NCI-H146 treated with DMSO at 0.1 percent for 48 hours (cell line): ENCODE measurements at regions not wholly inside any gene's neighbourhood (a gene's known extent, or its start where the extent isn't known, plus 50 kb on each side); places are given as distances from the start of the nearest gene placed in this dataset.

Experiments used
- DNase-seq: peaks from one replicate; lab custom pipeline; 2025; ENCODE audit not compliant: unreplicated experiment; lab: John Stamatoyannopoulos, UW

DNA sequence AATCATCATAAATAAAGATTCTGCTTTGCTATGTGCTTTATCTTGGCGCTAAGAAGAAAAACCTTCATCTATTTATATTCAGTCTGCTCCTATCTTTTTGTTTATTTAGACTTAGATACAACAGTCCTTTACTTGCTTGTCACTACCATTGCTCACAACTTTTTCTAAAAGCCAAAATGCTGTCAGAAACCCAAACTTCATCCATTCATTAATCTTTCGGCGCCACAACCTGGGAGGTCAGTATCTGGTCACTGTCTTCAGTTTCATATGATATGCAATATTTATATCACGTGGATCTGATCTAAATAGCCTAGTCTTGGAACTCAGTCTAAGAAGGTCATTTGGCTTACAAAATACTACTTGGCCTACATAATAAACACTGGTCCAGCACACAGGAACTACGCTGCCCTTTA lies 159.3 kb upstream of the TARS1 start:
- no peak for DNase-seq

- DNase-seq = no peak
These were observed 158.6 kb upstream of the TARS1 start for GRCh38 chr5:33282157-33282556.

DNA sequence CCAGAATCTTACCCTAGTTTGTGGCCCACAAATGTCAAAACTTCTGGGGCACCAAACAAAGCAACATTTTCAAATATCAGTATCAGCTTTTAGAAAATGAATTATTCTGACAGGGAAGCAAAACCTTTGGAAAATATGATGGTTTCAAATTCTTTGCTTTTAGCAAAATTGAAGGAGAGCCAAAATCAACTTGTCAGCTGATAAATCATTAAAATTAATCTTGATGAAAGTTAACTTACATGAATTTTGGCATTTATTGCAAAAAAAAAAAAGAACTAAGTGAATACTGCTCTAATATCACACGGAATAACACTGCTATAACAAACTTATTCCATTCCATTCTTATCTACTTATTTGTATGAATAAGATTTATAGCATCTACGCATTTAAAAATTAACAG lies 158.1 kb upstream of the TARS1 start:
- DNase-seq = no peak

DNA sequence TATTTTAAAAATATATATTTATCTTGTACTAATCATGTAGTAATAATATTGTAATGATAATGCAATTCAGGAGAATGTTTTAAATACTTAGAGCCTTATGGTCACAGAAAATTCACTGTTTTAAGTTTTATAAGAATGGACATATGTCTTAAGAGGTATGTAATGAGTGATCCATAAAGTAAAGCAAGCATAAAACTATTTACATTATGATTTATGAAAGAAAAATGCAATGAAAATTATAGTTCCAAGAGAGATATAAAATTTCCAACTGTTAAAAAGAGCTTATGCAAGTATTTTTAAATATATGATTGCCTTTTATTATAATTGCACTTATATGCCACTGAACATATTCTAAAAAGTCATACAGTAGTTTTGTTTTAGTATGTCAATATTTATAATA lies 157.5 kb upstream of the TARS1 start:
- no peak for DNase-seq

GRCh38 chr5:33284681-33285080 lies 156.1 kb upstream of the TARS1 start:
- no peak for DNase-seq

DNA sequence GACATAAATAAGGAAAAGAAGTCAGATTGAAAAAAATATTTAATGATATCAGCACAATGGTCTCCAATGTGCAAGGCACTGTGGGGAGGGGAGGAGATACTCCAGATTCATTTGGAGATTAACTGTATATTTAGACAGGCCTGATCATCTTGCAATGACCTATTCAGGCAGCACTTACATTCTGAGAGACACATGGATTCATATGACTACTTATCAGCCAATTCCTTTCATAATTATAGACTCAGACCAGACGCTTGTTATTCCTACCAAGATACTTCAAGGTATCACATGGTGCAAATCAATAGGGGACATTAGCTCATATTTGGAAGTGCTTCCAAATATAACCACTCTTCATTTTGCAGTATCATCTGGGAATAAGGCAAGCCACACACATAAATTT lies 153.5 kb upstream of the TARS1 start:
- DNase-seq = no peak

- DNase-seq = no peak
These were observed 149.4 kb upstream of the TARS1 start for GRCh38 chr5:33291216-33292000.

DNA sequence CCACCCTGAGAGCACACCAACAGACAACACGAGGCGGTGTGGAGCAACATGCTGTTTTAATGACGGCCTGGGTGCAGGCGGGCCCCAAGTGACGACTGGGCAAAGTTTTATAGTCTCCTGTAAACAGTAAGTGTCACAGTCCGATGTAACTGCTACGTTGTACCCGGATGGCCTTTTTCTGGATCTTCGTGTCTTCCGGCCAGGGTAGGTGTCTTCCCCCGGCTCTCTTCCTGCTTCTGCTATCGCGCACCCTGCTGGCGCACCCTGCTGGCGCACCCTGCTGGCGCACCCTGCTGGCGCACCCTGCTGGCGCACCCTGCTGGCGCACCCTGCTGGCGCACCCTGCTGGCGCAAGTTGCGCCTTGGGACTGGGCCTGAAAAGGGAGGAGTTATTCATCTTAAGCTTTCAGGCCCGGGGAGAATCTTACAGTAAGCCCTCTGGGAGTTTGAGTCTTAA lies 143.0 kb upstream of the TARS1 start:
- no peak for DNase-seq

- peak; percentile 41 for DNase-seq
These were observed 141.1 kb upstream of the TARS1 start for GRCh38 chr5:33299621-33300208.

DNA sequence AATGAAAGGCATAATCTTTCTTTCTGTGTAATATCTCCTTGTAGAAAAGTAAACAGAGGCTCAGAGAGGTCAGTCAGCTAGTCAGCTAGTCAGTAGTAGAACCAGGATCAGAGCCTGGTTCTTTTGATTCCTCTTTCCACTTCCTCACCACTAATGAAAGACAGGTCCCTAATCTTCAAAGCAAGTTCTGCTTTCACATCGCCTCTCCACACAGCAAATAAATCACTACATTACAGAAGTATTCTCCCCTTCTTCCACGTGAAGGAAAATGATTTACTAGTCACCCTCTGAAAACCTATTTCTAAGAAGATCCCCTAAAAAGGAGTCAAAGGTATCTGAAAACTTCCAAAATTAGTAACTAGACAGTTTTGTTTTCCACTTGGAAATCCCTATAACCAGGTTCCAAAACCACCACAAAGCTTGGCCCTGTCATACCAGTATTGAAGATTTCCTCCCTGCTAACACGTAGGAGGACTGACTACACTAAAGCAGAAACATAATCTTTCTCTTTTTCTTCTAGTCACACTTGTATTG lies 140.5 kb upstream of the TARS1 start:
- DNase-seq = no peak

GRCh38 chr5:33303579-33304095 lies 137.1 kb upstream of the TARS1 start:
- no peak for DNase-seq

DNA sequence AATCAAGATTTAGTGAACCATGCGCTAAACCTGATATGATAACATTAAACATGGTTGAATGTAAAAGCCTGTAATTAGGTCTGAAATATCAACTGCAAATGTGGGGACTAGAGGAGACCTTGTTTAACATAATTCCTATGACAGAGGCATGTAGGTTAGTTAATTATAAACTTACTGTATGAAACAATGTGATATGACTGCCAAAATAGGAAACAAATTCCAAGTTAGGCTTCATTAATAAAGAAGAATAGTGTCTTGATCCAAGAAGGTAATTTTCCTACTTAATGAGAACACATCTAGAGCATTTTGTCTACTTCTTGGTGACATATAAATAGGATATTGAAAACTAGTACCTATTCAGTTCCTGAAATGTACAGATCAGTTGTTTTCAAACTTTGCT lies 136.2 kb upstream of the TARS1 start:
- no peak for DNase-seq

DNA sequence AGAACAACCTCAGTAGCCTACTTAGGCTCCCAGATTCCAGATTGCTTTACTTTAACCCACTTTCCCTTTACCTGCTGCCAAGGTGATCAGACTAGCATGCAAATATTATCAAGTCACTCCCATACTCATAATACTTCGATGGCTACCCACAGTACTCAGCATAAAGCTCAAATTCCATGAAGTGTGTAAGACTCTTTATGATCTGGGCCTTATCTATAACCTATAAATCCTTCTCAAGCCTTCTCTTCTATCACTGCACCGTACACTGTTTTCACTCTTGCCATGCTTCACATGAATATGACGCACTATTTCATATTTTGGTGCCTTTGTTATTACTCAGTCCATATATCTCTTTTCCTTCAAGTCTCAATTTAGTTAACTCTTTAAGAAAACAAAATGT lies 135.2 kb upstream of the TARS1 start:
- DNase-seq = no peak

DNA sequence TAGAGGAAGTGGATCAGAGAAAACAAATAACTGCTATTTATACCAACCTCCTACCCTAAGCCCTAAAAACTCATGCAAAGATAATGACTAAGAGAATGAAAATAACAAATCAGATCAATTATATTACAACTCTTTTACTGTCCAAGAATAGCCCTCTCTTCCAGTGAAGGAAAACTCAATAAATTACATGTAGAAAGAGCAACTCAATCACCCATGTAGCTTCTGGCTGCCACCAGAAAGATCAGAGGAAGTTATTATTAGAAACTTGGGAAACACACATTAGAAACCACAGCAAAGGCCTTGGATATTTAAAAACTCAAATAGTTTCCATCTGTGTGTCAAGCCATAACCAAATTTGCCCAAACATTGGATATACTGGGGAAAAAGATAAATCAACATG lies 134.0 kb upstream of the TARS1 start:
- no peak for DNase-seq

GRCh38 chr5:33308586-33308985 lies 132.2 kb upstream of the TARS1 start:
- no peak for DNase-seq

GRCh38 chr5:33309068-33309467 lies 131.7 kb upstream of the TARS1 start:
- no peak for DNase-seq

DNA sequence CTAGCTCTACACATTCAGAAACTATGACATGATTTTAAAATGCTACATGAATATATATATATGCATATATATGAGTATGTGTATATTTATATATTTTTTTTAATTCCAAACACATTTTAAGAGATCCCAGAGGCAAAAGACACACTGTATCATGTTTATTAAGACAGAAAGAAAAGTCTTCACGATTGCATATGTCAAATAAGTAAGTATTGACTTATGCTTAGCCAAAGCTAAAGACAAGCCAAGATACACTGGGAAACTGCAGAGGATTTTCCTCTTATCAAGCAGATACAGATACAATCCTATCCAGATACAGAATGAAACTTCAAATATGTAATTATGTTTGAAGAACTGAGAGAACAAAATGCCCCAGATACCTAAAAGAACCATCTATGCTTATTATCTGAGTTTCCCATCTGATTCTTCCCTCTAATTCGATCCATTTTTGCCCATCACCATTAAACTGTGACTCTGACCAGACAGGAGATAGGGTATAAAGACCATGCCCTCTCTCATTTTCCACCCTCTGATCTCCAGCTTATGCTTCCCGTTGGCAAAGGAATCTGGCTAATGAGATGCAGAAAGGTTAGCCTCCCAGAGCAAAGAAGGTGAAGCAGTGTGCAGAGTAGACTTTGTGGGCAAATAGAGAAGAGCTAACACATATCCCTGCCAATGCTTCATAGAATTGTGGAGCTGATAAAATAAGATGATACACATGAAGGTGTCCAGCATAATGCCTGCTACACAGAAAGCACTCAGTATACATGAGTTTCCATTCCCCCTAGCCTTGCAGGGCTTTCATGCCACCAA lies 131.0 kb upstream of the TARS1 start:
- DNase-seq = no peak

DNA sequence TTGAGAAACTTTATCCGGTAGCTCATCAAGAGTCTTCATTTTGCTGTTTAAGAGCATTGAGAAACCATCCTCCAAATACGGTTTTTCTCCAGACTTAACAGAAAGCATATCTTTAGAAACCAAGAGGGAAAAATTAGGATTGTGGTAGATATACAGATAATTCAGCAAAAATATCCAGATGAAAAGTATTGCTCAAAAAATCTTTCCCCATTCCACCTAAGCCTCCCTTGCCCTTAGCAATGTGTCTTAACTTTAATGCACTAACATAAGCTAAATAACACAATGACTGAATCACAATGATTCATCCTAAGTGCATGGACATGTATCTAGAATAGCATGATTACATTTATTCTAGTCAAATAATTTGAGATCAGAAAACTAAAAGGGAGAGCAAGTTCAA lies 130.3 kb upstream of the TARS1 start:
- no peak for DNase-seq

DNA sequence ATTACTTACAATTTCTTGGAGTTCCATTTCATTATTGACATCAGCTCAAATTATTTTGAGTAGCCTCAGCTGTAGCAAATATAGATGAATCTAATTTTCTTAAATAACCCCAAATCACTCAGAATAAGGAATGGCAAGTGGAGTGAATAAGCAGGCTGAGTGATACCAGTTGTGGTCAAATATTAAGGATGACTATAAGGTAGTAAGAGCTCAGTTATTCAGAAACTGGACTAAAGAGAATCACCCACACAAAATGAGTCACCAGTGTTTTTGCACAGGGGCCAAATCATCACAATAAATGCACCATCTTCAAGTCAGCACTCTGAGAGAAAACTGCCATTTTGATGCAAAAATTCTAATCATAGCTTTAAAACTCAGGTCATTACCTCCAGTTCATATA lies 128.9 kb upstream of the TARS1 start:
- DNase-seq = no peak

DNA sequence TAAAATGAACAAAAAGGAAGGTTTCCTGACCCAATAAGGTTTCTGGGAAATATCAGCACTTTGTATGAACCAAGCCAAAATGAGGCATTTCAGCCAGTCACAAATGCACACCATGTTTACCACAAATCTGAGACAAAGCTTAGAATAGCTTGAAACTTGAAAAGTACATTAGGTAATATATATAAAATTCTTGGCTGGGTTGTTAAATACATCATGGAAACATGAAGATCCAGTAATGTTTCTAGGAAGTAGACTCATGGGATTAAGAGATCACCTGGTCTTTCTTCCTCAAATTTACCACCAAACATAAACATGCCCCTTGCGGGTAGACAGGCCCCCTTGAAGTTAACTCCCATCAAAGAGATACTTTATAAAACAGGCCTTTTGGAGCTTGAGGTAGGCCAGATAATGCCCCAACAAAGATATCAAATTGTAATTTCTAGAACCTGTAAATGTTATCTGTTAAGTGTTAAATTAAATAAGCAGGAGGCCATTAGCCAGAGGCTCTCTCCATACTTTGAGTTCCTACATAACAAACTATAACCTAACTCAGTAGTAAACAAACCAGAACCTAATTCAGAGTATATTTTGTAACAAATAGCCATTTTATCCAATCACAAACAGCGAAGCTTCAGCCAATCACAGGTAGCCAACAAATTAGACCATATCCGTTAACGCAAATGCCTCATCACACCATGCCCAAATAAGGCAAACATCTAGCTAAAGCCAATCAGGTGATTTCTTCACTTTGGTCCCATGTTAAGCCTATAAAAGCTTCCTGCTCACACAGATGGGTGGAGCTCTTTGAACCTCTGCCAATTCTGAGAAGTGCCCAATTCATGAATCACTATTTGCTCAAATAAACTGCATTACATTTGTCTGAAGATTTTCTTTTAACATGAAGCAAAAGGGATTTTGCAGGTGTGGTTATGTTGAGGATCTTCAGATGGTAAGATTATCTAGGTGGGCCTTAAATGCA lies 127.9 kb upstream of the TARS1 start:
- no peak for DNase-seq
